Endodermal cell (in vitro differentiated cells): ENCODE measurements at regions not wholly inside any gene's neighbourhood (a gene's known extent, or its start where the extent isn't known, plus 50 kb on each side); places are given as distances from the start of the nearest gene placed in this dataset.
A peak's percentile ranks its signal among the peaks of the same experiment; 100 is the strongest.

Experiments
- DNase-seq: peaks from one replicate; pipeline ENCODE4 v3.0.0-alpha.2; 2017
- H3K27ac ChIP-seq: 2 replicates; pipeline ENCODE4 v1.5.1; 2013; ENCODE audit warnings: mild to moderate bottlenecking, low read depth, low read length, moderate library complexity
- H3K27me3 ChIP-seq: 2 replicates; pipeline ENCODE4 v1.6.1; 2013; ENCODE audit warnings: mild to moderate bottlenecking, low read length, moderate library complexity; ENCODE audit not compliant: insufficient read depth, control insufficient read depth, poor library complexity, severe bottlenecking
- H3K36me3 ChIP-seq: 2 replicates; pipeline ENCODE4 v1.7.0; 2013; ENCODE audit warnings: mild to moderate bottlenecking, low read length, moderate library complexity; ENCODE audit not compliant: control insufficient read depth, insufficient read depth
- H3K4me1 ChIP-seq: one replicate; pipeline ENCODE4 v1.7.0; 2013; ENCODE audit warnings: low read length; ENCODE audit not compliant: control insufficient read depth, insufficient read depth
- H3K4me3 ChIP-seq: 2 replicates; pipeline ENCODE4 v1.5.1; 2013; ENCODE audit warnings: mild to moderate bottlenecking, low read length, moderate library complexity
- H3K9ac ChIP-seq: 2 replicates; pipeline ENCODE4 v1.6.1; 2013; ENCODE audit warnings: mild to moderate bottlenecking, low read length, moderate library complexity; ENCODE audit not compliant: poor library complexity, severe bottlenecking; ENCODE audit errors: extremely low read depth
- H3K9me3 ChIP-seq: 2 replicates; pipeline ENCODE4 v1.6.1; 2013; ENCODE audit warnings: mild to moderate bottlenecking, low read length, moderate library complexity; ENCODE audit not compliant: control insufficient read depth
- H3K27ac Mint-ChIP-seq: 2 replicates; pipeline ENCODE4 v1.8.0; 2020; ENCODE audit warnings: mixed read lengths
- H3K27me3 Mint-ChIP-seq: 2 replicates; pipeline ENCODE4 v1.8.0; 2021; ENCODE audit warnings: mild to moderate bottlenecking, mixed read lengths; ENCODE audit not compliant: insufficient read depth
- H3K36me3 Mint-ChIP-seq: 2 replicates; pipeline ENCODE4 v1.8.0; 2020; ENCODE audit warnings: low read depth, mixed read lengths
- H3K4me1 Mint-ChIP-seq: 2 replicates; pipeline ENCODE4 v1.8.0; 2020; ENCODE audit warnings: mixed read lengths
- H3K4me3 Mint-ChIP-seq: 2 replicates; pipeline ENCODE4 v1.8.0; 2020; ENCODE audit warnings: mild to moderate bottlenecking, moderate library complexity, mixed read lengths
- H3K9me3 Mint-ChIP-seq: 2 replicates; pipeline ENCODE4 v1.8.0; 2020; ENCODE audit warnings: mild to moderate bottlenecking, mixed read lengths
- WGBS, 2 experiments: methylation state at CpG; one replicate each; pipeline versions ENCODE4 v1.1.5 to v1.1.7; 2013; ENCODE audit warnings: missing lambda C conversion rate in 2 of 2, mixed read lengths in 1 of 2; ENCODE audit not compliant: insufficient coverage in 1 of 2, insufficient read length in 1 of 2; 5-methylcytosine and 5-hydroxymethylcytosine counted together
- TF ChIP-seq, protein P1 (sequence below): fragments of 200-600 bp; sonication (generic); conservative IDR thresholded peaks from 2 replicates; pipeline ENCODE4 v1.5.0; 2021; ENCODE audit warnings: antibody characterized with exemption, mild to moderate bottlenecking

DNA sequence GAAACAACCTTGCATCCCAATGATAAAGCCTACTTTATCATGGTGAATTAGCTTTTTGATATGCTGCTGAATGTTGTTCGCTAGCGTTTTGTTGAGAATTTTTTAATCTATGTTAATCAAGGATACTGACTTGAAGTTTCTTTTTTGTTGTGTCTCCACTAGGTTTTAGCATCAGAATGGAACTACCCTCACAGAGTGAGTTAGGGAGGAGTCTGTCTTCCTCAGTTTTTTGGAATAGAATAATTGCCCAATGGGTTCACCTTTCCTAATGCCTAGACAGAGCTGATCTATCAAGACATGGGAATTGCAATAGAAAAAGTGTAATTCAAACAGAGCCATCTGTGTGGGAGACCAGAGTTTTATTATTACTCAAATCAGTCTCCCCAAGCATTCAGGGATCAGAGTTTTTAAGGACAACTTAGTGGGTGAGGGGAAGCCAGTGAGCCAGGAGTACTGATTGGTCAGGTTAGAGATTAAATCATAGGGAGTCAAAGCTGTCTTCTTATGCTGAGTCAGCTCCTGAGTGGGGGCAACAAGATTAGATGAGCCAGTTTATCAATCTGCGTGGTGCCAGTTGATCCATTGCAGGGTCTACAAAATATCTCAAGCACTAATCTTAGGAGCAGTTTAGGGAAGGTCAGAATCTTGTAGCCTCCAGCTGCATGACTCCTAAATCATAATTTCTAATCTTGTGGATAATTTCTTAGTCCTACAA lies 237.4 kb upstream of the PPP2R3A start:
- Mint-ChIP-seq H3K9me3 (peaks cover 26% of the 10 kb centered on the region), H3K27ac (no peak overlapping the region)
- DNase-seq, result no peak

DNA sequence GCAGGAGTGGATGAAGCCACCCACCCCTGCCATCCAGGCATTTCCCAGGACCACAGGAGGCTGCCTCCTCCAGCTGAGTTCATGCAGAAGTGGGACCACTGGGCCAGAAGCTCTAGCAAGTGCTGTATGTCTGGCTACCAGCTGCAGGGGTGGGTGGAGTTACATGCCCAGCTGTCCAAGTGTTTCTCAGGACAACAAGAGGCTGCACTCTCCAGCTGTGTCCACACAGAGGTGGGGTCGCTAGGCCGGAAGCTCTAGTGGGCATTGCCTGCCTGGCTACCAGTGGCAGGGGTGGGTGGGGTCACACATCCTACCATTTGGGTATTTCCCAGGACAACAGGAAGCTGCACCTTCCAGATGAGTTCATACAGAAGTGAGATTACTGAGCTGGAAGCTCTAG lies 234.0 kb upstream of the PPP2R3A start:
- no peak overlapping the region for H3K9ac ChIP-seq
- H3K27me3 ChIP-seq, result no peaks in the 10 kb centered on the region
- Mint-ChIP-seq H3K36me3 (no peaks in the 10 kb centered on the region), H3K4me3 (no peak overlapping the region), H3K9me3 (peaks cover 4% of the 10 kb centered on the region), H3K4me1 (no peaks in the 10 kb centered on the region), H3K27ac (no peak overlapping the region), H3K27me3 (no peaks in the 10 kb centered on the region)
- TF ChIP-seq, protein P1, sequence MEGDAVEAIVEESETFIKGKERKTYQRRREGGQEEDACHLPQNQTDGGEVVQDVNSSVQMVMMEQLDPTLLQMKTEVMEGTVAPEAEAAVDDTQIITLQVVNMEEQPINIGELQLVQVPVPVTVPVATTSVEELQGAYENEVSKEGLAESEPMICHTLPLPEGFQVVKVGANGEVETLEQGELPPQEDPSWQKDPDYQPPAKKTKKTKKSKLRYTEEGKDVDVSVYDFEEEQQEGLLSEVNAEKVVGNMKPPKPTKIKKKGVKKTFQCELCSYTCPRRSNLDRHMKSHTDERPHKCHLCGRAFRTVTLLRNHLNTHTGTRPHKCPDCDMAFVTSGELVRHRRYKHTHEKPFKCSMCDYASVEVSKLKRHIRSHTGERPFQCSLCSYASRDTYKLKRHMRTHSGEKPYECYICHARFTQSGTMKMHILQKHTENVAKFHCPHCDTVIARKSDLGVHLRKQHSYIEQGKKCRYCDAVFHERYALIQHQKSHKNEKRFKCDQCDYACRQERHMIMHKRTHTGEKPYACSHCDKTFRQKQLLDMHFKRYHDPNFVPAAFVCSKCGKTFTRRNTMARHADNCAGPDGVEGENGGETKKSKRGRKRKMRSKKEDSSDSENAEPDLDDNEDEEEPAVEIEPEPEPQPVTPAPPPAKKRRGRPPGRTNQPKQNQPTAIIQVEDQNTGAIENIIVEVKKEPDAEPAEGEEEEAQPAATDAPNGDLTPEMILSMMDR, result no peak
- H3K4me3 ChIP-seq, result no peak overlapping the region
- H3K9me3 ChIP-seq, result peaks cover 8% of the 10 kb centered on the region
- no peak for DNase-seq
- no peaks in the 10 kb centered on the region for H3K4me1 ChIP-seq
- H3K36me3 ChIP-seq, result no peaks in the 10 kb centered on the region
- H3K27ac ChIP-seq, result no peak overlapping the region
- 92 to 100% methylated on average over 2 of the region's 2 CpGs for WGBS, 2 experiments

More for the DNA sequence above, 237.4 kb upstream of the PPP2R3A start:
- peaks cover 2% of the 10 kb centered on the region for H3K36me3 Mint-ChIP-seq
- Histone ChIP-seq H3K36me3 (no peaks in the 10 kb centered on the region), H3K27ac (no peak overlapping the region), H3K4me3 (no peak overlapping the region), H3K27me3 (no peaks in the 10 kb centered on the region), H3K9me3 (peaks cover 14% of the 10 kb centered on the region), H3K9ac (no peak overlapping the region), H3K4me1 (no peaks in the 10 kb centered on the region)
- no peaks in the 10 kb centered on the region for H3K27me3 Mint-ChIP-seq
- H3K4me3 Mint-ChIP-seq, result no peak overlapping the region
- TF ChIP-seq, protein P1, result no peak
- 81 to 100% methylated on average over 1 to 3 of the region's 3 CpGs for WGBS, 2 experiments
- H3K4me1 Mint-ChIP-seq, result no peaks in the 10 kb centered on the region

DNA sequence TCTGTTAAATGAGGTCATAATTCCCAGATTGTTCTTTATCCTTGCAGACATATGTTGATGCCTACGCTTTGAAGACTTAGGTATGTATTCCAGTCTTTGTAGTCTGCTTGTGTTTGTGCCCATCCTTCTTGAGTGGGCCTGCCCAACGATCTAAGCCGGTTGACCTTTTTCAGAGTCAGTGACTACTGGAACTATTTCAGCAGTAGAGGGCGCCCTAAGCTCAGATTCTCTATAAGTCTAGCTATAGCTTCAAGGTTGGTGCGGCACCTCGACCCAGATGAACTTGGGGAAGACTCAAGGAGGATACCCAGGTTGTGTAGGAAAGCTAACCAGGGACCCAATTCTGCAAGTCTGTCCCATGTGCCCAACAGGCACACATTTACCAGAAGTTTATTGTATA lies 228.8 kb upstream of the PPP2R3A start:
- no peaks in the 10 kb centered on the region for H3K36me3 Mint-ChIP-seq
- TF ChIP-seq, protein P1, result peak; percentile 84
- H3K9me3 ChIP-seq, result peaks cover 8% of the 10 kb centered on the region
- DNase-seq, result peak; percentile 88
- no peaks in the 10 kb centered on the region for H3K27me3 ChIP-seq
- H3K9me3 Mint-ChIP-seq, result no peaks in the 10 kb centered on the region
- H3K27ac ChIP-seq, result no peak overlapping the region
- no peaks in the 10 kb centered on the region for H3K4me1 Mint-ChIP-seq
- H3K9ac ChIP-seq, result no peak overlapping the region
- no peak overlapping the region for H3K4me3 ChIP-seq
- no peak overlapping the region for H3K27ac Mint-ChIP-seq
- no peaks in the 10 kb centered on the region for H3K27me3 Mint-ChIP-seq
- no peaks in the 10 kb centered on the region for H3K4me1 ChIP-seq
- H3K4me3 Mint-ChIP-seq, result no peak overlapping the region
- no peaks in the 10 kb centered on the region for H3K36me3 ChIP-seq
- WGBS, 2 experiments, result 27 to 38% methylated on average over 6 of the region's 6 CpGs
